ENCODE measurements at regions not wholly inside any gene's neighbourhood (a gene's known extent, or its start where the extent isn't known, plus 50 kb on each side); places are given as distances from the start of the nearest gene placed in this dataset.

DNA sequence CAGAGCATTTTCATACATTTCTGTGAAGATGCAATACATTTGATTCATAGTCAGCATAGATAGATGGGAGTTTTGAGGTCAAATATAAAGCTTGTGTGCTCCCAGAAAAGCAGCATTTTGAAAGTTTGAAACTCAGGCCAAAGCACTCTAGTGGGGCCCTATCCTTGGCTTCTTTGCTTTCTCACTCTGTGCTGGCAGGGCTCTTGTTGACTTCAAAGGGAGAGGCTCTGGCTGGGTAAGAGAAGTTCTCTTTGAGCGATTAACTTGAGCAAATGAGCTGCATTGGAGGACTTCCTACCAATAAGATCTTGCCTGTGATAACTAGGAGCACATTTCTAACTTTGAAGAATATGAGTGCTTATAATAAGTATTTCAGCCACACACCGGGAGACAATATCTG, 214.0 kb upstream of the RARB start:
- H3K14ac ChIP-seq (replicated peaks; ENCODE audit: low read depth, low read length): no peak overlapping the region
- ATAC-seq (ENCODE audit: low read depth) (no peak), DNase-seq (no peak)
- H4K91ac ChIP-seq (ENCODE audit: insufficient read depth, low read depth, low read length): no peak overlapping the region
- H2BK120ac ChIP-seq (ENCODE audit: low read depth, low read length): no peak overlapping the region
- no peak for TF ChIP-seq NFE2L2 (IDR thresholded peaks at IDR 0.05; ENCODE audit: low read depth, low read length)
- TF ChIP-seq, protein P1, sequence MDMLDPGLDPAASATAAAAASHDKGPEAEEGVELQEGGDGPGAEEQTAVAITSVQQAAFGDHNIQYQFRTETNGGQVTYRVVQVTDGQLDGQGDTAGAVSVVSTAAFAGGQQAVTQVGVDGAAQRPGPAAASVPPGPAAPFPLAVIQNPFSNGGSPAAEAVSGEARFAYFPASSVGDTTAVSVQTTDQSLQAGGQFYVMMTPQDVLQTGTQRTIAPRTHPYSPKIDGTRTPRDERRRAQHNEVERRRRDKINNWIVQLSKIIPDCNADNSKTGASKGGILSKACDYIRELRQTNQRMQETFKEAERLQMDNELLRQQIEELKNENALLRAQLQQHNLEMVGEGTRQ (IDR thresholded peaks at IDR 0.05; ENCODE audit: low read depth, low read length): no peak
- no peak for TF ChIP-seq RFX5 (IDR thresholded peaks at IDR 0.05; ENCODE audit: low read depth, low read length)
- no peak for TF ChIP-seq SMC3 (IDR thresholded peaks at IDR 0.05; ENCODE audit: low read depth, low read length)
- H3K4ac ChIP-seq (ENCODE audit: low read depth, low read length): no peak overlapping the region
- no TSS peak for BruUV-seq (replicated peaks)
- H3K27ac ChIP-seq (ENCODE audit: insufficient read depth, low read length): no peak overlapping the region
- no peak overlapping the region for H2AFZ ChIP-seq (replicated peaks; ENCODE audit: low read length, poor library complexity)
- no peaks in the 10 kb centered on the region for H3K27me3 ChIP-seq (ENCODE audit: control insufficient read depth, insufficient read depth, low read length)
- no peak overlapping the region for H2BK5ac ChIP-seq (ENCODE audit: low read depth, low read length, poor library complexity, severe bottlenecking)
- H3K9me1 ChIP-seq (ENCODE audit: insufficient read depth, low read length): no peaks in the 10 kb centered on the region
- H3K36me3 ChIP-seq (ENCODE audit: control insufficient read depth, insufficient read depth, low read length): no peaks in the 10 kb centered on the region
- H4K5ac ChIP-seq (ENCODE audit: low read depth, low read length): no peak overlapping the region
- no CpG with 5 or more reads among the region's 2 CpGs for WGBS, 2 experiments (ENCODE audit: extremely low coverage in 2 of 2, insufficient read length in 1 of 2)
- H3K18ac ChIP-seq (ENCODE audit: low read depth, low read length): no peak overlapping the region
- no peak overlapping the region for H2BK20ac ChIP-seq (ENCODE audit: low read depth, low read length)
- H3K23ac ChIP-seq (ENCODE audit: low read depth, low read length): no peak overlapping the region
- intact Hi-C loops (cut with micrococcal nuclease): no loop called here
- ChIA-PET CTCF (no interaction called here), POLR2A (ENCODE audit: unreplicated experiment) (interaction anchor here (0.6 kb wide), 1 partner anchor 184 kb away, joined by 4 read pairs; no protein-coding TSS in a partner anchor)
- H2AK9ac ChIP-seq (replicated peaks; ENCODE audit: low read depth, low read length, poor library complexity): no peak overlapping the region
- no peak overlapping the region for H3K9ac ChIP-seq (ENCODE audit: low read depth, low read length)
- H3K79me1 ChIP-seq (ENCODE audit: low read depth in 1 of 2, low read length in 2 of 2): no peaks in the 10 kb centered on the region
- H3K4me3 ChIP-seq (ENCODE audit: insufficient read depth, low read depth, low read length): no peak overlapping the region
- H3K9me3 ChIP-seq (ENCODE audit: control insufficient read depth, insufficient read depth, low read length): peaks cover 6% of the 10 kb centered on the region
- dilution Hi-C loops (cut with HindIII; ENCODE audit: low sequenced_read_pairs, unreplicated experiment): no loop called here
- no peak overlapping the region for H2BK15ac ChIP-seq (ENCODE audit: low read depth, low read length)
- H3K4me2 ChIP-seq (ENCODE audit: low read depth, low read length): no peak overlapping the region
- H3K4me1 ChIP-seq (ENCODE audit: control insufficient read depth, insufficient read depth, low read length): no peaks in the 10 kb centered on the region
- no peaks in the 10 kb centered on the region for H4K20me1 ChIP-seq (ENCODE audit: insufficient read depth, low read length)
- no peak overlapping the region for H4K8ac ChIP-seq (ENCODE audit: low read depth in 2 of 2, low read length in 2 of 2)
- no peak overlapping the region for H3K56ac ChIP-seq (ENCODE audit: extremely low read depth, insufficient read depth, low read length)
- H2AK5ac ChIP-seq (ENCODE audit: low read depth, low read length): no peak overlapping the region
- in situ Hi-C loops (cut with MboI; ENCODE audit: low sequenced_read_pairs): no loop called here
